HG03432 (cell line): ENCODE measurements at regions not wholly inside any gene's neighbourhood (a gene's known extent, or its start where the extent isn't known, plus 50 kb on each side); places are given as distances from the start of the nearest gene placed in this dataset.

Experiments
- ATAC-seq: cut with Tn5 transposase; IDR thresholded peaks from one replicate; pipeline ENCODE4 v1.9.1; 2021; ENCODE audit warnings: mild to moderate bottlenecking, moderate library complexity; ENCODE audit not compliant: unreplicated experiment

DNA sequence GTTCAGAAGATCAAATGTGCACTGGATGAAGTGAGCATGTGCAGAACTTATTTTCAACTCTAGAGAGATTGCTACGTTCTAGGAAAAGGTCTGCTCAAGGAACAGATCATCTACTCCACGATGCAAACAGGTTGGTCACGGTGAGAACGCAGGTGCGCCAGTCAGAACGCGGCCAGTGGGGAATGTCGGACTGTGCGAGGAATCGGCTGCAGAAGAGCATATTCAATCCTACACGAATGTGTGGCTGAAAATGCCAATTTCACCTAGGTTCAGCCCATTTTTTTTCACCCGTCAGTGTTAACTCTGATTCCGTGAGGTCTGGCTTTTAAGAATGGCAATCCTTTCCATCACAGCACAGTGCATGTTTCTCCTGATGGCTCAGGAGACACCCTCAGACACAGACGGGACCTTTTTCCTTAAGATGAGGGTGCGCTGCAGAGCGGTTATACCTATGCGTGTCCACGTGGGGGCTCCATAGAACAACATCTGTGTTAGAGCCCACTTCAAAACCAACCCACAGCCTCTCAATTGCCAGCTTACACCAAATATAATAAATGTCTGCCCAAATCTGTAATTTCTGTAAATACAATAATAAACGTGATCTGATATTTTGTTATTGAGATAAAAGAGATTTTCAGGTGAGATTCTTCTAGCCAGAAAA is 250.4 kb downstream of the FOXA2 start:
- peak; percentile 83 for ATAC-seq

DNA sequence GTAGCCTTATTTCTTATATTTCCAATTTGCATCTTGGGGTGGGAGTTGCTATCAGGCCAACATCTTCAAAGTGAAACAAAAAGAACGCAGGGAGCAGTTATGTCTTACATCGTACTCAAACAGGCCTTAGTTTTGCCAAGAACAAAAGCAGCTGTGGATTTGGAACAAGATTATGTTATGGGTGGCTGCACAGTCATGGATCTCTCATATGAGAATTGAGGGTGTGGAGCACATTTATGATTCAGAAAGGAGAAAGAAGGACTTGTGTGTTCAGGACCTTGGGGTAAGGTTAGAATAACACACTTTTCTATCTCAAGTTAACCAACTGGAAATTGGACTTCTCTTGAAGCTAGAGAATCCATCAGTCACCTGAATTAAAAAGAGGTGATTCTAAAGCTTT is 259.9 kb downstream of the FOXA2 start:
- no peak for ATAC-seq

DNA sequence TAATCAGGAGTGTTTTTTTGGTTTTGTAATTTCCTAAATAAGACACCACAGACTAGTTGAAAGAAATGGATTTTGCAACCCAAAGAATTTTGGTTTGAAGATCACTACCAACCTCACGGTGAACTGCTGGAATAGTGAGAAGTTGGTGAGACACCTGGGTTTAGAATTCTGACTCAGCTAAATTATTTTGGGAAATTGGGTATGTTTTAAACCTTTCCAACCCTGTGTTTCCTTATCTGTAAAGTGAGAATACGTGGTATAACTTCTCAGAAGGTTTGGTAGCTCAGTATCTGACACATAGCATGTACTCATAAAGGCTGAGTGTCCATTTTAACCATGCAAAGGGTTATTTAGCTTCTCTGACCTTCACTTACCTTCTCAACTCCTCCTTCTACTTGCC is 261.9 kb downstream of the FOXA2 start:
- ATAC-seq = no peak

DNA sequence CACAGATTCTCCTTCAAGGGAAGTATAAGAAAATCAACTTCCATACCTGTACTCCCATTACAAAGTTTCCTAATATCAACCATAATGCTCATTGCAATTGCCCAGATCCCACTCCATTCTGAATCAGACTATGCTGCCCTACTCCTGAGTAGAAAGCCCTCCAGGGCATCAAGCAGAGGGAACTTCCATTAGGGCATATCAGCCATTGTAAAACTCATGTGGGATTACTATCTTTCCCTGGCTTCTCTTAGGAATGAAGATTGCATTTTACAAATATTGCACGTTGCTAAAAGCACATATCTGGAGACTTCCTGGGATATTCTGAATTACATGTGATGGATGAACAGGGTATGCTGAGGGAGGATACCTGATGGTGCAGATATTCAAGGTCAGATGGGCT is 263.2 kb downstream of the FOXA2 start:
- no peak for ATAC-seq

DNA sequence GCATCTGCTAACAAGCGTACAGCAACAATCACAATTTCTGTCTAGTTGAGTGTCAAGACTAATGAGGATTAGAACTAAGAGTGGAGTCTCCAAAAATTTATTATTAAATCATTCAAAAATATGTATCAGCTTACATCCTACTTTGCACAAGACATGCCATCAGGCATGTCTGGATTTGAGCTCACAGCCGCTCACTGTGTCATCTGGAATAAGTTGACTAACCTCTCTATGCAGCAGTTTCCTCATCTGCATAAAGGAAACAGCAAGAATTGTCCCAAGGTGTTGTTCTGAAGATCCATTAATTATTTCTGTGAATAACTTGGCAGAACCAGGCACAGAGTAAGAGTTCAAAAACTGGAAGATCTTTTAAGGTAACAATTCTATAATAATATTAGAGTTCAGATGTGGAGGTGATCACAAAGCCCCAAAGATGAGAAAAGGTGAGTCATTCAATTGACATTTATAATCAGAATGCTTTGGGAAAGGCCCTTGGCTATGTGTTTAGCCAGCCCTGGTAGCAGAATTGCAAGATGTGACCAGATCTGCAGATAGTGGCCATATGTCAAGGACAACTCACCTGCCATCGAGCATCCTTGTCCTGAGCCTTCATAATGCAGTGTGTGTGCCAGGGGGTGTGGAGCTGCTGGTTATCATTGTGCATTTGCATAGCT is 264.0 kb downstream of the FOXA2 start:
- ATAC-seq = no peak

DNA sequence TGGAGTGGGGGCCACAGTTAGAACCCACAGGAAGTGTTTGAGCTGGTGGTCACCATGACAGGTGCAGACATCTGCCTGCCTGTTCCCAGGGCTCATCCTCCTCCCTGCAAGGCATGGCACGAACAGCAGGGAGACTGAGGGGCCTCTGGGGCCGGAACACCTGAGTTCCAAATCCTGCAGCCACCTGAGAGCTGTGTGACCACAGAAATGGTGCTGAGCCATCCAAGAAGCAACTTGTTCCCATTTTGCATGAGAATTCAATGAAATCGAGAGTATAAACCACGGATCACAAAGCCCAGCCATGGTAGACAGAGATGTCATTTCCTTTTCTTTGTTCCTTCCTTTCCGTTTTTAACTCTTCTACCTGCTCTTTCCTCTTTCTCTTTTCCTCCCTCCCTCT is 268.6 kb downstream of the FOXA2 start:
- ATAC-seq = no peak

DNA sequence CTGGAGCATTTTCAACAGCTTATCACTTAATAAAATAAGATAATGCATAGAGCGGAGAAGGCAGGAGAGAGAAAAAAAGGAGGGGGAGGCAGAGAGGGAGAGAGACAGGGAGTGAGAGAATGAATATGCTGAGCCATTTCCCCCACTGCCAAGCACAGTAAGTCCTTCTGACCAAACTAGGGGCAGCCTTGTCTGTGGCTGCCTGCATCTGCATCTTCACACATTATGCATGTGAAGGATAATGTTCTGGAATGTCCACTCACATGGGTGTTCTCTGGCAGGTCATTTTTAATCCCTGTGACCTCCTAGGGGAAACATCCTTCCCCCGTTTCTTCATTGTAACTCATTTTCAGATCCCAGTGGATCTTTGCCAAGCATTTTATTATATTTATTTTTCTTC is 269.3 kb downstream of the FOXA2 start:
- no peak for ATAC-seq

DNA sequence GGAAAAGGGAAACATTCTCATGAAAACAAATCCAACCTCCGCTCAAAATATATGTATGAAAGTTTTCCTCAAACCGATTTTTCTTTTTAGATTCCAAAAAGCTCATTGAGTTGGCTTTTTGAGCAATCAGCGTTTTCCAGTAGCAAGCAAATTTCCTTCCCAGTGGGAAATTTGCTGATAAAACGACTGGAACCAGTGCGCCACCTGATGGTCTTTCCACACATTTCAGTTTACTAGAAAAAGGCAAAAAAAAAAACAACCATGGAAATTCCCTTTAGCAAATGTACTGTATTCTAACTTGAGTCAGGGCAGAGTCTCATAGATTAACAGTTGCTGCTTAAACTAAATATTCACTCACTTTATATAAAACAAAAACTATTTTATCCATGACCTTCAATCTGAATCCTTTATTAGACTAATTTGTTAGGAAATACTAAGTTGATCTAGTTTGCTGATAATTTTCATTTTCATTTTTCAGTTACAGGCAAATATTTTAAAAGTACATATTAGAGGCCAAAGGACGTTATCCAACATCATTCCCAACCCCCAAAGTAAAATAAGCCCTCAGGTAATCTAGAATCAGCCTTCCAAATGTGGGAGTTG is 271.5 kb downstream of the FOXA2 start:
- ATAC-seq = no peak

DNA sequence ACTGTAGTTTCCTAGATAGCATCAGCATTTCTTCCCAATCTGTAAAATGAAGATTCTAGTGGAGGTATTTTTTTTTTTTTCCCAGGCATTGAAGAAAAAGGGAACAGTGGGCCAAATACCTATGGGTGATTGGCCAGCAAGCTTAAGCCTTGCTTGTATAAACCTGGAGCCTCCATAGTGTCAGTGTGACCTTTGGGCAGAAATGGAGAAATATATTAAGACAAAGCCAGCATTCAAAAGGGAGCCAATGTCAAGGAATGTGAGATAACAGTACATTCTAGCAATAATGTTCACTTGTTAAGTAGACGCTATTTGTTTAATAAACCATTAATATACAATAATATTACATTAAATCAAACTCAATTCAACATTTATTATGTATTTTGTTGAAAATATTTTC is 275.4 kb downstream of the FOXA2 start:
- ATAC-seq = no peak

DNA sequence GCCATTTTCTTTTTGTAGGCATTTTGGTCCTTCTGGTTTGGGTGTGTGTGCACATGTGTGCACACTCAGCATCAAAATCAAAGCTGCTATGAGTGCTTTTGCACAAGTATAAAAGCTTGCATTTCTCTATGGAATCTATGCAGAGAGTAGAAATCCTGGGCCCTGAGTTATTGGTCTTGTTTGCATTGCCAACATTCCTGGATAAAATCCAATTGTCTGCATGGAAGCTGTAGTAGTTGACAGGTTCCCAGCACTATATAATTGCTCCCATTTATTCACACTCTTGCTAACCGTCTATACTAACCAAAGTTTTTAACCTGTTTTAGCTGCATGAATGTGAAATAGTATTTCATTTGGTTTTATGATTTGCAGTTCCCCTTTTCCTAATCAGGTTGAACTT is 277.0 kb downstream of the FOXA2 start:
- no peak for ATAC-seq

DNA sequence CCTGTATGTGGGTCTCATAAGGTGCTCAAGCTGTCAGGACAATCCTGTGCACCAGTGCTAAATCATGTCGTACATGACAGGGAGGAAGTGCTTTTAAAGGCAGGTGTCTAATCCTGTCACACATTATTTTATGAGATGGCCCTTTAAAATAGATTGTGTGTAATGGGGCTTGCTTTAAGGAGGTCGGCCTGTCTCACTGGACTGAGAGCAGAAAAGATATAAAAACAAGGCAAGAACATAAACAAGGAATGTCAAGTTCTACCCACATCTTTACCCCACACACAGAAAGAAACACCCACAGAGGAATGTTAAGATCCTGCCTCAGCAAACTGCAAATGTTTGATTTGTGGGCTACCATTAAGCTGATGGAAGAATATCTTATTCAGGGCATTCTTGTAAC is 279.0 kb downstream of the FOXA2 start:
- ATAC-seq = no peak

DNA sequence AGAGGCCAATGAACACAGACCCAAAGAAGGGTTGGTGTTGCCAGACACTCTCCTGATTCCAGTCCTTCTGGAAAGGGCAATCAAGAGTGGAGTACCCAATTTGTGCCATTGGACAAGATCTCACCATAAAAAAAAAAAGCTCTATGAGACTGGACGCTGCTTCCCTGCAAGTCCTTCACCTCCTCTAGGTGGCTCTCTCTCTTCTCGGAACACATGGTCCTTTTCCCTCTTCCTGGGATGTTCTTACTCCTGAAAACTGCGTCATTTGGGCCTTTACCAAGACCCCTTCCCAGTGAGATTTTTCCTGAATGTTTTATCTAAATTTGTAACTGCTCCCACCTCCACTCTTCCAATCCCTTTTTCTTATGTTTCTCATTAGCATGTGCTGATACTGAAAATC is 280.8 kb downstream of the FOXA2 start:
- ATAC-seq = no peak

DNA sequence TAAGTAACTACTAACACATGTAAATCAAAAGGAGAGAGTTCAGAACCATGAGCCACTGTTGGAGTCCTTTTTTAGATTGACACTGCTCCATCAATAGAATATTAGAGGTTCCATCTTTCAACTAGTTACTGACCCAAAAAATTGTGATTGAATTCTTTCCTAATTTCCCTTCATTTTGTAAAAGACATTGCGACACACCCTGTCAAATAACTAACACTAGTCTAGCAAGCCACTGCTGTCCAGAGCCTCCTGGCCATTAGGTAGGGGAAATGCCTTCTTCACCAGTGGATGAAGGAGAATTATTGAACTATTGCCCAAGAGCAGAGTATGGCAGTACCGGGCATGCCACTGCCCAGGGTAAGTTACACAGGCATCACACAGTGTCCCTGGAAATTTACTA is 282.3 kb downstream of the FOXA2 start:
- ATAC-seq = no peak

DNA sequence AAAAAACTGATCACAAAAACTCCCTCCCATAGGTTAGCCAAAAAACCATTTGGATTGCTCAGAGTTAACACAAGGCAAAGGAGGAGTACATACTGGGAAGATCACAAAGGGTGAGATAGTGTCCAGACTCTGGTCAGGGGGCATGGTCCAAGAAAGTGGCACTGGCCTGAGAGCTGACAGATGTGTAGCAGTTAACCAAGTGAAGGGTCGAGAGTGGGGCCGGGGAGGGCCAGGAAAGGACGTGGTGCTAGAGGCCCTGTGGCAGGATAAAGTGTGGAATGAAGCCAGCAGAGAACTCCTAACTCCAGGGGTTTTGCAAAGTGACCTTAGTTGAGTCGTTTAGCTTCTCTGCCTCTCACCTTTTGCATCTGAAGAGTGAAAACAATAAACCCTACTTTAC is 290.5 kb downstream of the FOXA2 start:
- ATAC-seq = no peak

DNA sequence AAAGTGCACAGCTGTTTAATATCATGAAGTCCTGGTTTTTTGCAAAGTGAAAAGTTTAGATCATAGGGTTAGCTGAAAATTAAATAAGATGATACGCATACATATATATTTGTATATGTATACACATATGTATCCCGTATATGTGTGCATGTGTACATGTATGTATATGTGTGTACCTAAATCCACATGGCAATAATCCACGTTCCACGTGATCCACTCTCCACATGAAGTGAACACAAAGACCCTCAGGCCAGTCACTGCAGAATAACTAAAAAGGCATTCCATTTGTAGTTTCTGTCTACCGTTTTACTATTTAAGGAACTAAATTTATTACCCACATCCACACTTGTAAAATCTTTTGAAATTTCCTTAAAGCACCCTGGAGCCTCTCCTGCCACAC is 294.9 kb downstream of the FOXA2 start:
- no peak for ATAC-seq

DNA sequence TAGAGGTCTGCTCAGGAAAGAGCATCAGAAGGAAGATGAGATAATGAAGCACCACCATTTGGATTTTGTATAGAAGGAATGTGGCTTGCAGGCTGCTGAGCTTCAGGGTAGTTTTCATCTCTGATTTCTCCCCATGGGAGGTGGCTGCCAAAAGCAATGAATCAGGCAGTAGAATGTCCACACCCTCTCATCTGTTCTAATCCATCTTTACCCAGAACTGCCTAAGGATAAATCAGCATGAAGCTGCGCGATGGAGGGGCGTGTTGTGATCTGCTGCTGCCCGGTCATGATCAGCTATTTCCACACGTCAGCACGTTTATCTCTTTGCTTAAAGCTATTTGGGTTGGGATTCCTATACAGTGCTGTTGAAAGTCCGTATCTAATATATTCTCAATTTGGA is 295.4 kb downstream of the FOXA2 start:
- no peak for ATAC-seq

DNA sequence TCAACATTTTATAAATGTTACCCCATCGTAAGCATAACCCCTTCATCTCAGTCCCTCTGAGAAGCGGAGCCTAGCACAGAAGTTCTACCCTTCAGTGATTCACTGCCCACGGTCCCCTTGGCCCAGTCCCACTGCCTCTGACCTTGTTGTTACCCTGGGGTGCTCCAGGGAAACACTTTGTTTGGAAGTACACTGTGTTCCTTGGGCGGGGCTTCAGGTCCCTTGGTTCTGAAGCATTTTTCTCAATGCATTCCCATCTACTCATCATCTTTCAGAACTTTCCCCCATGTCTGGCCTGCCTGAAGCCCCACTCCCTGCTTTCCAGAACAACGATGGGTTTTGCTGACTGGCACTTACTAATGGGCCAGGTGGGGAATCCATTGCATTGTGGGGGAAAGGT is 296.2 kb downstream of the FOXA2 start:
- ATAC-seq = no peak

DNA sequence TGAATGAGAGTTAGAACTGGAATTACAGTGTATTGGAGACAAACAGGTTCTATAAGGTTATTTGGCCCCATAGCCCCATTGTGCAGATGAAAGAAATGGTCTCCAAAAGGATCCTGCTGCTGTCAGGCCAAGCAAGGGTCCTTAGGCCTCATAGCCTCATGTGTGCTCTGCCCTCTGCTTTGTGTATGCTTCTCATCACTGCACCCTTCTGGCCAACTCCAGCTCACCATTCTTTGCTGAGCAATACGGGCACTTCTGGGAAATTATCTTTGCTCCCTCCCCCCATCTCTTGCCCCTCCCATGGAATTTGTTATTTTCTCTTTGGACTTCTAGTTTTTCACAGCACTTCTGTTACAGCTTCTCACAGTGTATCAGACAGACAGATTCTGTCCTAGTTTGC is 298.8 kb downstream of the FOXA2 start:
- no peak for ATAC-seq

DNA sequence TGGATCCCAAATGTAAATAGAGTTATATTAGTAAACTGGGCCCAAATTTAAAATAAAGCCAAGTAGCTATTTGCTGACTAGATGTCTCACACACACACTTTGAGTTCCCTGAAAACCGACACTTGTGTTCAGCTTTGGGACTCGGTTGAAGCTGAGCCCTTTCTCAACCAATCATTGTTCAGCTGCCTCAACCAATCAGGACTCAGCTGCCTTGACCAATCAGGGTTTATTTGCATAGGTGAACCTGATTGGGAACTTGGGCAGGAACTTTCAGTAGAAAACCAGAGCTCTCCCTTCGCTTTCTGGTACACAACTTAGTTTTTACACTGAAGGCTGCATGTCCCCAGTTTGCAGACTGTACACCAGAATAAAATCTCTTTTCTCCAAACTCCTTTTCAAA is 301.7 kb downstream of the FOXA2 start:
- no peak for ATAC-seq

DNA sequence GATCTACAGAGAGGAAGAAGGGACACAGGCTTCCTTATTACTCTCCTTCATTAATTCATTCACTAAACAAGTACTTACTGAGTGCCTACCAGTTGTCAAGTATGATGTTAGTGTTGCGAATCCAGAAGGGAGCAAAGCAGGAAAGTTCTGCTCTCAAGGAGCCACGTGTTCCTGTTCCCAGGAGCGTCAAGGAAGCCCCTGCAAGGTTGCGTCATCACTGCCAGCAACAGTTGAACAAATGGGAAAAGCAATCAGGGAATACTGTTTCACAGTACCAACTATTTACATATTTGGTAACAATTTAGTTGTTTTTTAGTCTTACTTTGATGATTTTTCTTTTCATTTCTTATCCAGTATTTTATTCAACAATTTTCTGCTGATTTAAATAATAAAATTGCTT is 310.0 kb downstream of the FOXA2 start:
- no peak for ATAC-seq

DNA sequence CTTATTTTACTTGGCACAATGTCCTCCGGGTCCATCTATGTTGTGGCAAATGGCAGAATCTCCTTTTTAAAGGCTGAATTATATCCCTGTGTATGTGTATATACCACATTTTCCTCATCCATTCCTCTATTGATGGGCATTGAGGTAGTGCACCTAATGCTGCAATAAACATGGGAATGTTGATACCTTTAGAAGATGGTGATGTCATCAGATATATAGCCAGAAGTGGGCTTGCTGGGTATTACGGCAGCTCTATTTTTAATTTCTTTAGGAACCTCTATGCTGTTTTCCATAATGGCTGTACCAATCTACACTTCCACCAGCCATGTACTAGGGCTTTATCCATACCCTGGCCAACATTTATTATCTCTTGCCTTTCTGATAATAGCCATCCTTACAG is 315.7 kb downstream of the FOXA2 start:
- ATAC-seq = no peak

DNA sequence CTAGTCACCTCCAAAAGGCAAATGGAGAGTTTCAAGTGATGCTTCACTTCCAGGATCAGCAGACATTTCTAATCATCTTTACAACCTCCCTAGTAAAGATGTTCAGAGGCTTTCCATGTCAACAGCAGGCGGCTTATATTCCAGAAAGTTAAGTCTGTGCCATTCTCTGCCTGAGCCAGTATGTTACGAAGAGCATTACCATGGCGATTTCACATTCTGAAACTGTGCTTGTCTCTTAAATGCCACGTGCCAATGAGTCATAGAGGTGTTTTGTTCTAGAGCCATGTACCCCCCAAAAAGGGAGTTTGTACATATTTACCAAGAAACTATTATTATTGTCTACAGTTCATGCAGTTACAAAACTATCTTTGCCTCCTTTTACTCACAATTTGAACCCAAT is 319.5 kb downstream of the FOXA2 start:
- ATAC-seq = no peak

DNA sequence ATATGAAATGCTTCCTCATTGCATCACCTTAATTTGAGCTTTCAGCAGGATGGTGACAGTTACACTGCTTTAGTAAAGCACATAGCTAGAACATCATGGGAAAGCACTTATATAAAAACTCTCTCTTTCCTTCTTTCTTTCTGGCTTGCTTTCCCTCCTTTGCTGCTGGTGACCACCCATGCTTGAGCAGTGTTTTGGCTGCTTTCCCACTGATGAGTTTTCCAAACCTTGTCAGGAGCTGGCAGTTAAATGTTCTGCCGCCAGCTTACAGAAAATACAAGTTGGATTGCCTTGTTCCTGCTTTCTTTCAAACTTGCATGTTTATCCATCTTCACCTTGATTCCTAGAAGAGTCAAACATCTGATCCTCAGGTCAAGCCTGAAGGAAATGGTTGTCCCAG is 323.9 kb downstream of the FOXA2 start:
- ATAC-seq = no peak
